Sigmoid colon (tissue), 6 donors: ENCODE measurements at regions not wholly inside any gene's neighbourhood (a gene's known extent, or its start where the extent isn't known, plus 50 kb on each side); places are given as distances from the start of the nearest gene placed in this dataset.

Source experiments
- DNase-seq: peaks from one replicate; pipeline ENCODE4 v3.0.0-alpha.2; 2019
- H3K27ac ChIP-seq, 4 donors: fragments of 200-600 bp; sonication (generic); one replicate each; pipeline ENCODE4 v1.5.1; 2016 to 2019; ENCODE audit warnings: mild to moderate bottlenecking in 1 of 4
- H3K27me3 ChIP-seq, 3 donors: fragments of 200-600 bp; sonication (generic); one replicate each; pipeline ENCODE4 v1.5.1; 2019; ENCODE audit warnings: mild to moderate bottlenecking in 1 of 3
- H3K36me3 ChIP-seq, 4 donors: fragments of 200-600 bp; sonication (generic); one replicate each; pipeline ENCODE4 v1.5.1; 2016 to 2019
- H3K4me1 ChIP-seq, 4 donors: fragments of 200-600 bp; sonication (generic); one replicate each; pipeline ENCODE4 v1.5.1; 2017 to 2019
- H3K4me3 ChIP-seq, 4 donors: fragments of 200-600 bp; sonication (generic); one replicate each; pipeline ENCODE4 v1.5.1; 2017 to 2019; ENCODE audit warnings: mild to moderate bottlenecking in 2 of 4, moderate library complexity in 1 of 4
- H3K9me3 ChIP-seq, 4 donors: fragments of 200-600 bp in 3 of 4; sonication (generic) in 3 of 4; one replicate each; pipeline versions ENCODE4 v1.5.1 to v1.6.1; 2013 to 2019
- CTCF ChIP-seq, 4 experiments: fragments of 450-650 bp in 3 of 4; fragments of 200-600 bp in 1 of 4; IDR thresholded peaks; one replicate each; pipeline ENCODE4 v1.5.1; 2016 to 2019; ENCODE audit warnings: antibody characterized with exemption in 4 of 4, mild to moderate bottlenecking in 3 of 4, moderate library complexity in 2 of 4
- EP300 ChIP-seq, 4 donors: sonication (generic); formaldehyde crosslinking; IDR thresholded peaks; one replicate each; pipeline ENCODE4 v1.6.1; 2017; ENCODE audit warnings: antibody characterized with exemption in 4 of 4
- POLR2A ChIP-seq, 2 donors: fragments of 450-650 bp; IDR thresholded peaks; one replicate each; pipeline ENCODE4 v1.6.1; 2016; ENCODE audit warnings: antibody characterized with exemption in 2 of 2, mild to moderate bottlenecking in 2 of 2, moderate library complexity in 2 of 2
- POLR2AphosphoS5 ChIP-seq, 4 donors: sonication (generic); formaldehyde crosslinking; IDR thresholded peaks; one replicate each; pipeline ENCODE4 v1.6.1; 2017; ENCODE audit warnings: antibody characterized with exemption in 4 of 4
- WGBS, 2 donors: extraction: QIAGEN DNeasy Blood & Tissue Kit; methylation state at CpG; one replicate each; pipeline ENCODE4 v1.1.7; 2013; 5-methylcytosine and 5-hydroxymethylcytosine counted together
- intact Hi-C: fragments of 100-400 bp; cut with DNase I; formaldehyde crosslinking; loops from one replicate; pipeline ENCODE4 v1.15.1; 2023
- donor health status: healthy with polysubstance abuse.
- donor health status: healthy.

GRCh38 chr14:55519473-55520080, 60.4 kb upstream of the KTN1 start:
- Histone ChIP-seq H3K9me3 (no peaks in the 10 kb centered on the region), H3K36me3 (no peaks in the 10 kb centered on the region), H3K4me3 (no peak overlapping the region), H3K27ac (no peak overlapping the region), H3K4me1 (peaks cover 0 to 11% (median 5%) of the 10 kb centered on the region in 4 donors), H3K27me3 (no peaks in the 10 kb centered on the region)
- WGBS, 2 donors: 95 to 96% methylated on average over 1 of the region's 1 CpG
- TF ChIP-seq POLR2A (IDR thresholded peaks at IDR 0.05) (no peak), CTCF (IDR thresholded peaks at IDR 0.05) (no peak), POLR2AphosphoS5 (IDR thresholded peaks at IDR 0.05) (no peak), EP300 (IDR thresholded peaks at IDR 0.05) (no peak)
- intact Hi-C loops: no loop called here
- DNase-seq: no peak

GRCh38 chr14:55523321-55523720, 56.7 kb upstream of the KTN1 start:
- Histone ChIP-seq H3K4me1 (no peaks in the 10 kb centered on the region), H3K4me3 (no peak overlapping the region), H3K27ac (no peak overlapping the region), H3K36me3 (no peaks in the 10 kb centered on the region), H3K27me3 (no peaks in the 10 kb centered on the region), H3K9me3 (no peaks in the 10 kb centered on the region)
- intact Hi-C loops: no loop called here
- TF ChIP-seq EP300 (IDR thresholded peaks at IDR 0.05) (no peak), POLR2A (IDR thresholded peaks at IDR 0.05) (no peak), POLR2AphosphoS5 (IDR thresholded peaks at IDR 0.05) (no peak), CTCF (IDR thresholded peaks at IDR 0.05) (no peak)
- 51 to 82% methylated on average over 2 of the region's 2 CpGs for whole genome bisulfite sequencing, 2 donors
- no peak for DNase-seq
